HG03457 (cell line): ENCODE measurements at regions not wholly inside any gene's neighbourhood (a gene's known extent, or its start where the extent isn't known, plus 50 kb on each side); places are given as distances from the start of the nearest gene placed in this dataset.
"Not testable (repeated sequence)": the region's sequence is repeated elsewhere in the genome, so short reads cannot be mapped to it uniquely, and the experiment has no call there.

Experiments used
- ATAC-seq: cut with Tn5 transposase; IDR thresholded peaks from one replicate; pipeline ENCODE4 v1.9.1; 2021; ENCODE audit warnings: moderate number of reproducible peaks; ENCODE audit not compliant: unreplicated experiment

DNA sequence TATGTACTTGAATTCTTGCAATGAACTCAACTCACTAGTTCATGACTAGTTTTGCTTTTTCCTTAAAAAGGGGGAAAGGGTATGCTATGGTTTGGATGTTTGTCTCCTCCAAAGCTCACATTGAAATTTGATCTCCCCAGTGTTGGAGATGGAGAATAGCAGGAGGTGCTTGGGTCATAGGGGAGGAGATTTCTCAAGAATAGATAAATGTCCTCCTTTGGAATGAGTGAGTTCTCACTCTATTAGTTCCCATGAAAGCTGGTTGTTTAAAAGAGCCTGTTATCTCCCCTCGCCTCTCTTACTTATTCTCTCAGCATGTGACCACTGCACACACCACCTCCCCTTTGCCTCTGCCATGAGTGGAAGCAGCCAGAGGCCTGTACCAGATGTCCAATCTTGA lies 109.4 kb upstream of the INTU start:
- no peak for ATAC-seq

- no peak for ATAC-seq
Measured at GRCh38 chr4:127525608-127526007, 107.1 kb upstream of the INTU start.

GRCh38 chr4:127528302-127528701 lies 104.5 kb upstream of the INTU start:
- no peak for ATAC-seq

DNA sequence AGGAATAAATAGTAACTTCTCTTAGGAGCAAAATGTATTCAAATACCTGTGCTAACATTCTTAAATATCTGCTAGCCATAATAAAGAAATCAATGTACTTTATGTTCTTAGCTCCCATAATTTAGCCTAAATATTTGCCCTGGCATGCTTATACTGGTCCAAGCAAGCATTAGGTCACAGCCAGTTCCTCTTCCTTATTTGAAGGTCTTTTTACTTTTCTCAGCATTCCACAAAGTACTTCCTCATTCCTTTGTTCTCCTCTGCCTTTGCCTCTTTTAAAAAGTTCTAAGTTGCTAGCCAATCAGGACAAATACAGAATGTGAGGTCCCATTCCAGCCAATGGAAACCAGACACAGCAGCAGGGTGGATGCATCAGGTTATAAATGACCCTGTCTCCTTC lies 102.9 kb upstream of the INTU start:
- not testable (repeated sequence) for ATAC-seq

DNA sequence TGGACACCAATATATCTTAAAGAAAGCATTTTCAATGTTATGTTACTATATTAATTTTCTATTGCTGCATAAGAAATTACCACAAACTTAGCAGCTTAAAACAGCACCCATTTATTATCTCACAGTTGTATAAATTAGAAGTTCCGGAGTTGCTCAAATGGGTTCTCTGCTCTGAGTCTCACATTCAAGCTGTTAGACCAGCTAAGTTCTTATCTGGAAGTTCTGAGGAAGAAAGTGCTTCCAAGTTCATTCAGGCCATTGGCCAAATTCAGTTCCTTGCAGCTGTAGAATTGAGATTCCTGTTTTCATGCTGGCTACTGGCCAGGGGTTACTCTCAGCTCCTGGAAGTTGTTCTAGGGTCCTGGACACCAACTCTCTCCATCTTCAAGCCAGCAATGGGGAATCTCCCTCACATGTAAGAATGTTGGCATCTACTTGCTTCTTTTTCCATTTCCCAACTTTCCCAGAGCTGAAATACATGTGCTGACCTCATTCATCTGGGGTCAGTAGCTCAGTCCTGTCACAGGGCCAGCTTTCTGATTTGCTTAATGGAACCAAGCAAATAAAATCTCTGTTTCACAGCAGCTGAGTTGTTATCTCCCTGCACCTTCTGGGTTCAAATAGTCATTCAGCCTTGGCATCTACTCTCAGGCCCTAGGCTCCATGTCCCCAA lies 99.6 kb upstream of the INTU start:
- no peak for ATAC-seq

DNA sequence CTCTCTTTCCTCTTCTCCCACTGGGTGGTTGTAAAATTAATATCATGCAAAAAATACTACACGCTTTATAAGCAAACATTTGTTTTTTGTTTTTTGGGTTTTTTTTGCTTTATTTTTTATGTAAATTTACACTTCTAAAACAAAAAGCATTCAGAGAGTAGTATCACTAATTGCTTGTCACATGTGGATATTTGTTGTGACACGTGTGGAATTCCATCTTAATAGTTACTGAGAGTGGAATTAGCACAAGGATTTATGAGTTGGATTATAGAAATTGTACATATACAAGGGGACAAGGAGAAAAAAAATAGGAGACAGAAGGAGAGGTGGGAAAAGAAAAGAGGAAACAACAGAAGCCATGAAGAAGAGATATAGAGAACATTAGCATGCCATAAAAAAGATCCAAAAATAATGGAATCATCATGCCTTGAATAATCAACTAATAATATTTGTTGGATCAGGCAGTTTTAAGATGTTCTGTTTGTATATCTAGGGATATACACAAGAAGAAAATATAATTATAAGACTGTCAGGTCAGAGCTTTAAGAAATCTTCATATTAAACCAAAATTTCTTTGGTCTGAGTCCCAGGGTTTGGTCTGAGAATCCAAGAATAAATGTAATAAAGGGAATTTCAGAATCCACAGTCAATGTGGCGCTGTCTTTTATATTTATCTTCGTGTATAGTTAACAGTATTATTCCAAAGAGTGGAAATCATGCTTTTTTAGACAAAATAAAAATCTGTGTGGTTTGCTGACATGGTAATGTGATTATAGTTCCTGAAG lies 98.5 kb upstream of the INTU start:
- ATAC-seq, result no peak

GRCh38 chr4:127538016-127538415 lies 94.7 kb upstream of the INTU start:
- ATAC-seq, result no peak

- no peak for ATAC-seq
Measured at GRCh38 chr4:127540497-127541025, 92.2 kb upstream of the INTU start.

- ATAC-seq, result no peak
Measured at GRCh38 chr4:127545271-127545670, 87.5 kb upstream of the INTU start.

GRCh38 chr4:127548990-127549925 lies 83.5 kb upstream of the INTU start:
- ATAC-seq, result no peak

DNA sequence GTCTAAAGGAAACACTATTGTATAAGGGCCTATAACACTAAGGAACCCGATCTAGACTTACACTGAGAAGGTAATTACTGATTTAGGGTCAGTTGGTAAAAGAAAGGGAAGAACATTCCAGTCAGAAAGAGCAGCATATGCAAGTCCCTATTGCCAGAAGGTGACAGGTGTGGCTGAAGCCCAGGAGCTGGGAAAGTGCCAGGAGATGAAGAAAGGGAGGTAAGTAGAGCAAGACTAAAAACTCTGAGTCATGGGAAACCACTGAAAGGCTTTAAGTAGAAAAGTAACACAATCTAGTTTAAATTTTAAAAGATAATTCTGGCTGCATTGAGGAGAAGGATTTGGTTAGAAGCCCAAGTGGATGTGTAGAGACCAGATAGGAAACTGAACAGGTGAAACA lies 77.7 kb upstream of the INTU start:
- ATAC-seq, result no peak

DNA sequence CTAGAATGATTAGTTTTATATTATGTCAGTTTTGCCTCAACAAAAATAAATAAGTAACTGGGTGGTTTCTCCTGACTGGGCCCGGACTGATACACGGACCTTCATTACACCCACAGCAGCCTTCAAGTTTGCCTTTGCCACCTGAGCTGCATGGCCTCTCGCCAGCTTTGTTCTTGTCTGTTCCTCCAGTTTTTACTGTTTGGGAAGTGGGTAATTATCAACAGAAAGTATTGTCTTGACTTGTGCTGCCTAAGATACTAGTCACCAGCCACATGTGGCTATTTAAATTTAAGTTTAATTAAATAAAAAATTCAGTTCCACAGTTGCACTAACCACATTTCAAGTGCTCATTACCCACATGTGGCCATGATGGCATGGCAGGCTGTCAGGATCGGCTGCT lies 74.7 kb upstream of the INTU start:
- ATAC-seq, result no peak

DNA sequence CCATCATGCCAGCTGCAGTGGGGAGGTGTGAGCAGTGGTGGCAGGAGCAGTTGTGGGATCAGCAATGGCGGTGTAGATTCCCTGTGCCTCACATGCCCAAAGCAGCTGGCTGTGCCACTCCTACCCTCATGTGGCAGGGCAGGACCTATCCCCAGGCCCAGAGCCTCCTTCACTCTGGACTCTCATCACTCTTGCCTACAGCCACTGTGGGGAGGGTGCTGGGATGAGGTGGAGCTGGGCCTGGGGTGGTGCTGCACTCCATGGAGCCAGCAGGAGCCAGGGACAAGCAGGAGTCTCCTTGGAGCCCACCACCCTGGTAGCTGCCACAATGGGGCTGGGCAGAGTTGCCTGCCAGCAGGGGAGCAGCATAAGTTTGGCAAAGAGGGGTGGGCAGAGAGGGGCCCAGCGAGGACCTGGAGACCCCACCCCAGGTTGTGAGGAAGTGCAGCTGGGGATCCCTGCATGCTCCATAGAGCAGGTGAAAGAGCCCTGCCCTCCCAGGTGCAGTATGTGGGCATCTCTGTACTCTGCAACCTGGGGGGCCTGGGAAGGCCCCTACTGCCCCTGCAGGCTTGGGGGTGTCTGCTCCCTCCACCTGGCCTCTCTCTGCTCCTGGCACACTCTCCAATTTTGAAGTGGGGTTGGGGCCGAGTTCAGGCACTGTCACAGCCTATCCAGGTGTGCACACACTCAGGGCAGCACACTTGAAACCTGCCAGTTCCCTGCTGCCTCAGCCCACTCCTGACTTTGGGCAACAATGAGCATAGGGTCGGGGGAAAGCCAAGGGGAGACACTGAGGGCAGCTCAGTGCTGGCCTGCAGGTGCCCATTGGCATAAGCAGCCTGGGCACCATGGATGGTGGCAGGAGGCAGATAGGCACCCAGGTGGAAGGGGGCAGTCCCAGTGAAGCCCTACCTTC lies 74.0 kb upstream of the INTU start:
- ATAC-seq, result no peak

- ATAC-seq, result no peak
Measured at GRCh38 chr4:127559981-127560380, 72.8 kb upstream of the INTU start.

DNA sequence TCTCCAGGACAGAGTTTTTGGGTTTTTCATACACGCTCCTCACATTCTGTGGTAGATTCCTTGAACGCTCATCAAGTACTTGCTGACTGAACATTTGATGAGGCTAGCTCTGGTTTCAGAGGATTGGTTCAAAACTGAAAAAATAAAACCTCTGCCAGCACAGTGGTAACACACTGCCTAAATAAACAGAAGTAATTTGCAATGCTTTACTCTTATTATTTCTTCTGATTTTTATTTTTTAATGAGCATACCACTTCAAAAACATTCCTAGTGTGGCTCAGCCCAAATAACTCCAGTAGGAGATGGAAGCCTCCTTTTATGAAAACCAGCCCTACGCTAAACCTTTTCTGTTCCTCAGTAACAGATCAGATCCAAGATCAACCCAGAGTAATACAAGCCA lies 72.0 kb upstream of the INTU start:
- no peak for ATAC-seq

GRCh38 chr4:127574643-127575042 lies 58.1 kb upstream of the INTU start:
- ATAC-seq, result no peak

DNA sequence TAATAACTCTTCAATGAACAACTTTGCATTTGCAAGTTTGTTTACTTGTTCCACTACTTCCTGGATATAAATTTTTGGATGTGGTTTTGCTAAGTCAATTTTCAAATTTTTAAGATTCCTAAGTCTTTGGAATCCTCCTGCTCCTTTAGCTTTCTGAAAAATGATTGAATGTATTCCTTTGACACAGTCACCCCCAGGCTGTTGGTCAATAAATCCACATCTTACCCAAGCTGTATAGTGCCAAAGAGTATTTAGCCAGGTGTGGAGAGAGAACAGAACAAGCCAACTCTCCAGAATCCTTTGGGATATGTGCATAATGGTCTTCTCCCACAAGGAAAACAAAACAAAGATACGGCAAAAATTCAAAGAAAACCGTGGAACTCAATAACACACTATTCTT lies 56.9 kb upstream of the INTU start:
- ATAC-seq, result no peak

DNA sequence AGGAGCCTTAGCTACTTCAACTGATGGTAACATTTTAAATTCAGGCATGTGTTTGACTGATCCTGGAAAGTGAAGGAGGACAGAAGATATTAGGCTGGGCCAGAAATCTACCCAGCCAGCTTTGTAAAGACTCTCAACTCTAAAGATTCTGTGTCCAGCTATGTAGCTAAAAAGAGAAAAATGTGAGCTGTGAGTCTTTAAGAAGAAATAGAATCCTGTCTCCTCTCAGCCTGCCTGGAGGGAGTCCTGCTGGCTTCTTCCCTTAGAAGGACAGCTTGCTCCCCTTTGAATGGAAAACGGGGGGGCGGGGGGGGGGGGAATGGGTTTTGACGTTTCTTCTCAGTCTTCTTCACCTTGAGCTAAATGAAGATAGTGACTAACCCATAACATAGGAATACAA lies 54.3 kb upstream of the INTU start:
- ATAC-seq, result no peak

- no peak for ATAC-seq
Measured at GRCh38 chr4:127578967-127579366, 53.8 kb upstream of the INTU start.

- no peak for ATAC-seq
Measured at GRCh38 chr4:127579821-127580220, 52.9 kb upstream of the INTU start.
